ENCODE measurements at regions not wholly inside any gene's neighbourhood (a gene's known extent, or its start where the extent isn't known, plus 50 kb on each side); places are given as distances from the start of the nearest gene placed in this dataset.

DNA sequence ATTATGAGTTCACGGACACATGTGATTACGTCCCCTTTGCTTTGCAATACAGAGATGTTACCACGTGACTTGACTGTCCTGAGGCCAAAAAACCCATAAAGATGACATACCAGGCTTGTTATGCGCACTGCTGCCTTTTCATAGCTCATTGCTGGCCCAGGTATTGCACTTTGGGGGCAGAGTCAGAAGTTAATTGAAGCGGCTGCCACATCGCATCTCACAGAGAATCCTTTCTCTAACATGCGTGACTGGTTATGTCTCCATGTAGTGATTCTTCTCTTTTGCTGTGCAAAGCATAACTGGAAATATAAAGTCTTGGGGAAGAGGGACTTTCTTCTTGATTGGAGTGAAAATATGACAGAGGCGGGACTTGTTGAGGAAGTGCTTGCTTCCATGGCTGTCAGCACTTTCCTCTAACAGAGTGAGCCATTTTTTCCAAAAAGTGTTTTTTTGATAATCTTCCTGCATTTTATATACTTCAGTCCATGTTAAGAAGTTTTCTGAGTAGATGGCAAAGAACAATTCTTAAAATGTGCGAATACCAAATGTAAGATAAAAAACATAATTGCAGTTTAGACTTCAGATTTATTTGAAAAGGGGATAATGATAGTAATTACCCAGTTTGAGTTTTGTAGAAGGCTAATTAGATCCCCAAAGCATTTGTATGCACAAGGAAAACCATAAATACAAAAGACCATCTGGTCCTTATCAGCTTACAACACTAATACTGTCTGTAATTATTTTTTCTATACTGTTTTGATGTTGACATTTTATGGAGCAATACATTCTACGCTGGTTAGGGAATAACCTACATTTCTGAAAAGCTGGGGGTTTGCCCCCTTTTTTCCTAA, 324.6 kb upstream of the MTNR1B start:
- H3K4me1 Mint-ChIP-seq, result no peaks in the 10 kb centered on the region
- CTCF ChIA-PET, result no interaction called here
- no peak overlapping the region for H3K27ac Mint-ChIP-seq
- H3K9me3 Mint-ChIP-seq, result no peaks in the 10 kb centered on the region
- no peaks in the 10 kb centered on the region for H3K27me3 Mint-ChIP-seq
- DNase-seq, result no peak
- no peak overlapping the region for H3K4me3 Mint-ChIP-seq
- no peaks in the 10 kb centered on the region for H3K36me3 Mint-ChIP-seq

DNA sequence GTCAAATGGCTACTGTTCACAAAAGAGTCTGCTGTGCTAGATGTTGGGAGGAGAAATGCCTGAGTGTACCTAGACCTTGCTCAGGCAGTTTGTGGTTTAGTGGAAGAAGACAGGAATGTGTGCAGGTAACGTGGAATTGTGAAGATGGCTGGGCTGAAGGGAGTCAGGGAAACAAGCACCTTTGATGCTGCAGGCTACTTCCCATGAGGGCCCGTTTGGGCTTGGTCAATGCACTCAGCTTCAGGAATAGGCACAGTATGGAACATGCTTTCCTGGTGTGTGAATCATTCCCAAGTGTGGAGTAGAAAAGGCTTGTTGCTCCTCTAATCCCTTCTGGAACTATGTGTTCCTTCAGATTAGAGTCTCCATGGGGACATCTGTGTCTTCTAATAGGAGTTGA, 318.3 kb upstream of the MTNR1B start:
- no peaks in the 10 kb centered on the region for H3K9me3 Mint-ChIP-seq
- CTCF ChIA-PET, result no interaction called here
- H3K4me1 Mint-ChIP-seq, result no peaks in the 10 kb centered on the region
- no peaks in the 10 kb centered on the region for H3K27me3 Mint-ChIP-seq
- no peak for DNase-seq
- no peak overlapping the region for H3K4me3 Mint-ChIP-seq
- H3K27ac Mint-ChIP-seq, result no peak overlapping the region
- no peaks in the 10 kb centered on the region for H3K36me3 Mint-ChIP-seq

DNA sequence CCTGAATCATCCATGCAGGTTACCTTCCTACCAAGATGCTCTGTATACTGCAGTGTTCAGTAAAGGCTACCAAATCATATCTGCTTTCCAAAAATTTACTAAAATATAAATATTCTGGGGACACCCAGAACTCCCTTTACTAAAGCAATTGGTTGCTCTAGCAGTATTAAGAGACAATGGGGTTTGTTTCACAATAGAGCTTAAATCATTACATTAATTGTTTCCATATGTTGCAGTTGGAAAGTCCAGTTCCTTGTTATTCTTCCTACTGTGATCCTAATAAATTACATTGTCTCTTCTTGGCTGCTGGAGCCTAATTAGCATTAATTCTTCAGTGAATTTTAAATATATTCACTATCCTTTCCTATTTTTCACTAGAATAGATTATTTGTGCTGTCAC, 316.0 kb upstream of the MTNR1B start:
- Mint-ChIP-seq H3K27me3 (no peaks in the 10 kb centered on the region), H3K9me3 (peaks cover 3% of the 10 kb centered on the region), H3K27ac (no peak overlapping the region), H3K4me3 (no peak overlapping the region), H3K4me1 (no peaks in the 10 kb centered on the region), H3K36me3 (no peaks in the 10 kb centered on the region)
- CTCF ChIA-PET, result no interaction called here
- no peak for DNase-seq

DNA sequence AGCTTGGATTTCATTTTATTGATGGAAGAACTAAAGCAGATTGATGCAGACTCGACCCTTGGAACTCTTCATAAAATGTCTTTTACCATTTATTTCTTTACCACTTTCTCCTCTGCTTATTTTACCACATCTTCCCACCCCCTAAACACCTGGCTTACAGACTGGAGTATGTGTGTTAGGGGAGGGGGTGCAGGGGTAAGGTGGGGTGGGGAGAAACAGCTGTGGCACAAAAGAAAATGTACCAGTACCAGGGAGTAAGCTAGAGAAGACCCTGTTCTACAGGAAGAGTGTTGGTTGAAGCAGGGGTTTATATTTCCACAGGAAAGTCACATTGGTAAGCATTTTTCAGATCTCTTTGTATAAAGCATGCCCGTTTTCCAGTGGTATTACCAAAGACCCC, 312.7 kb upstream of the MTNR1B start:
- Mint-ChIP-seq H3K36me3 (no peaks in the 10 kb centered on the region), H3K9me3 (peaks cover 3% of the 10 kb centered on the region), H3K27ac (no peak overlapping the region), H3K4me1 (no peaks in the 10 kb centered on the region), H3K4me3 (no peak overlapping the region), H3K27me3 (no peaks in the 10 kb centered on the region)
- CTCF ChIA-PET, result no interaction called here
- no peak for DNase-seq

DNA sequence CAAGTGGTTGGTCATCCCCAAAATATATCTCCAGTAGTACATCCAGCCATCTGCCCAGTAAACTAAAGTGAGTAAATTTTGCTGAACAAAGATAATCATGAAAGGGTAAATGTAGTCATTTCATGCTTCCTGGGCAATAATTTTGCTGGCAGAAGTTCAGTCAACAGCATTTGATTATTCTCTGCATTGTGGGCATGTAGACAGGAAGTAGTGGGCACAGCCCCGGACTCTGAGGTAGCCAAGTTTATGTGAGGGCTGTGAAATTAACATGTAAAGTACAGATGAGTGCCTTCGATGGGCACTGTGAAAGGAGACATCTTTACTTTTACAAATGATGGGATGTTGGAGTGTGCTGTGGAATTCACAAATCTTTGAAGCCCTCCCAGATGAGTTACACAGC, 312.2 kb upstream of the MTNR1B start:
- H3K36me3 Mint-ChIP-seq, result no peaks in the 10 kb centered on the region
- H3K27ac Mint-ChIP-seq, result no peak overlapping the region
- no peak overlapping the region for H3K4me3 Mint-ChIP-seq
- no peak for DNase-seq
- peaks cover 3% of the 10 kb centered on the region for H3K9me3 Mint-ChIP-seq
- no peaks in the 10 kb centered on the region for H3K27me3 Mint-ChIP-seq
- no peaks in the 10 kb centered on the region for H3K4me1 Mint-ChIP-seq
- CTCF ChIA-PET, result no interaction called here

DNA sequence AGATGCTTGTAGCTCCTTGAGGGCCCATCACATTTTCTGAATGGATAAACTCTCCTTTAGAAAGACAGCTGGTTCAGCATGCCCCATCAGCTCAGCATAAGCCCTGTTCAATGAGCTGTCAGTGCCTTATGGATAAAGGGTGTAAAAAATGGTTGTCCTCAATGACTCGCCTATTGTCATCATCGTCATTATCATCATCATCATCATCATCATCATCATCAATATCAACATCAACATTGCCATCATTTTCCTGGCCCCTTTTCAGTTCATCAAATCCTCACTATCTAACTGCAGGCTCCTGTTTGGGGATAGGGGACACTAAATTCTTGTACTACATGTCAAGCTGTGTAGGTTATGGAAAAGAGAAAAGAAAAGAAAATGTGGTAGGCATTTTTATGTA, 310.7 kb upstream of the MTNR1B start:
- H3K4me3 Mint-ChIP-seq, result no peak overlapping the region
- no peaks in the 10 kb centered on the region for H3K4me1 Mint-ChIP-seq
- H3K9me3 Mint-ChIP-seq, result peaks cover 3% of the 10 kb centered on the region
- no peak for DNase-seq
- no peaks in the 10 kb centered on the region for H3K36me3 Mint-ChIP-seq
- CTCF ChIA-PET, result no interaction called here
- H3K27ac Mint-ChIP-seq, result no peak overlapping the region
- no peaks in the 10 kb centered on the region for H3K27me3 Mint-ChIP-seq

DNA sequence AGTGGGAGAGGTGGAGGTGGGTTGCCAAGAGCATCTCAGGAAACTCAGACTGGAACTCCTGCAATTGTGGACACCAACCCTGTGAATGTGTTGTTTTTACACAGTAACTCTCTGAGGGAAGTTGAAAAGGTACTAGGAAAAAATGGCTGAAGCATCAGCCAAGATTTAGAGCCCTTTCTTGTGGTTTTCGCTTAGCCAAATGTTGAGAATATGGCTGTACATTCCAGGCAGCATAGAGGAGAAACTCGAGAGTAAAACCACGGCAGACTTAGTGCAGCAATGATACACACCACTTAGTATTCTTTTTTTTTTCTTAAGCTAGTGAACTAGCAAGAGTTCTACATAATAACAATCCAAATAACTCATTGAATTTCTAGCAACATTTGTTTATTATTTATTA, 309.7 kb upstream of the MTNR1B start:
- no peak overlapping the region for H3K27ac Mint-ChIP-seq

DNA sequence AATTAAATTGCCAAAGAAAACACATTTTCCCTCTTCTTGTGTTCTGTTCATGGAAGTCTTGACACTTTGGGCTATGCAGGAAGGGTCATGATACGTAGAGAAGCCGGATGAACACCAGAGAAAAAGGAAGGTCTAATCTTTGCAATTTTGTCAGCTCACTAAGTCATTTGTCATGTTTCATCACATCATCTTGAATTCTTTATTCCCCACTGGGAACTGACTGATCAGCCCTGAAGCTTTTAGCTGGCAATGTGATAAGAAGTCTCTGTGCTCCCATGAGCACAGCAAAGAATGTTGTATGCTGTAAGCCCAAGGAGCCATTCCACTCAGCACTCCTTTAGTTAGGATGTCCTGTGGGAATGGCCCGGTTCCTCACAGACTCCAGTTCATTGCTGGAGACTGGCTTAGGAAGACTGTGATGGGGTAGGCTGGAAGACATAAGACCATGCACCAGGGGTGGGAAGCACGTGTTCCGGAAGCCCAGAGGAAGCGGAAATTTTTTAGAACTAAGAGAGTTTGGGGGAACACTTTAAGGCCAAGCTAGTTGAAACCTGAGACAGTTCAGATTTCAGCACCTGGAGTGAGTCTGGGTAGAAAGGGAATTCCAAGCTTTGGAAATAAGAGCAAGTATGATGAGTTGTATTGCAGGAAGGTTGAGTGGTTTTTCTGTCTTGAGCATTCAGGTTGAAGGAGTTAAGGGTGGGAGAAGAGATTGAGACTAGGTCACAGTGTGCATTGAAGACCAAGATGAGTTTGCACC, 306.7 kb upstream of the MTNR1B start:
- Mint-ChIP-seq H3K4me3 (no peak overlapping the region), H3K9me3 (peaks cover 3% of the 10 kb centered on the region), H3K27me3 (no peaks in the 10 kb centered on the region), H3K27ac (no peak overlapping the region), H3K4me1 (no peaks in the 10 kb centered on the region), H3K36me3 (no peaks in the 10 kb centered on the region)
- no peak for DNase-seq
- CTCF ChIA-PET, result no interaction called here

More for the DNA sequence above, 309.7 kb upstream of the MTNR1B start:
- DNase-seq, result no peak
- peaks cover 3% of the 10 kb centered on the region for H3K9me3 Mint-ChIP-seq
- H3K4me3 Mint-ChIP-seq, result no peak overlapping the region
- no peaks in the 10 kb centered on the region for H3K4me1 Mint-ChIP-seq
- no peaks in the 10 kb centered on the region for H3K36me3 Mint-ChIP-seq
- no peaks in the 10 kb centered on the region for H3K27me3 Mint-ChIP-seq
- CTCF ChIA-PET, result no interaction called here

DNA sequence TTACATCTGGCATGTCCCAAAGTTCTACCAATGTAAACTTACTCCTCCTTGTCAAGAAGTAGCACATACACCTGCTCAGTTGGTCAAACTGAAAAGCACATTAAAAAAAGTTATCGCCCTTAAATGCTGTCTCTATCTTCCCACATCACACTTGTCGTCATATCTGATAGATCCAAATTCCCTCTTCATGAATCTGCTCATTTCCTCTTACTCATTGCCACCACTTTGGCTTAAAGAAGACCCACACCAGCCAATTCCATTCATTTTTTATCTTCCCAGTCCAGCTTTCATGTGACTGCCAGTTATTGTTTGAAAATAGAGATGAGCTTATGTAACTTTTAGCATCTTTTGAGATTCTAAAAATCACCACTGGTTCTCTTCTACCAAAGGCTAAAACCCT, 305.9 kb upstream of the MTNR1B start:
- DNase-seq, result no peak
- no peak overlapping the region for H3K4me3 Mint-ChIP-seq
- no peak overlapping the region for H3K27ac Mint-ChIP-seq
- CTCF ChIA-PET, result no interaction called here
- H3K27me3 Mint-ChIP-seq, result no peaks in the 10 kb centered on the region
- H3K4me1 Mint-ChIP-seq, result no peaks in the 10 kb centered on the region
- no peaks in the 10 kb centered on the region for H3K9me3 Mint-ChIP-seq
- H3K36me3 Mint-ChIP-seq, result no peaks in the 10 kb centered on the region

DNA sequence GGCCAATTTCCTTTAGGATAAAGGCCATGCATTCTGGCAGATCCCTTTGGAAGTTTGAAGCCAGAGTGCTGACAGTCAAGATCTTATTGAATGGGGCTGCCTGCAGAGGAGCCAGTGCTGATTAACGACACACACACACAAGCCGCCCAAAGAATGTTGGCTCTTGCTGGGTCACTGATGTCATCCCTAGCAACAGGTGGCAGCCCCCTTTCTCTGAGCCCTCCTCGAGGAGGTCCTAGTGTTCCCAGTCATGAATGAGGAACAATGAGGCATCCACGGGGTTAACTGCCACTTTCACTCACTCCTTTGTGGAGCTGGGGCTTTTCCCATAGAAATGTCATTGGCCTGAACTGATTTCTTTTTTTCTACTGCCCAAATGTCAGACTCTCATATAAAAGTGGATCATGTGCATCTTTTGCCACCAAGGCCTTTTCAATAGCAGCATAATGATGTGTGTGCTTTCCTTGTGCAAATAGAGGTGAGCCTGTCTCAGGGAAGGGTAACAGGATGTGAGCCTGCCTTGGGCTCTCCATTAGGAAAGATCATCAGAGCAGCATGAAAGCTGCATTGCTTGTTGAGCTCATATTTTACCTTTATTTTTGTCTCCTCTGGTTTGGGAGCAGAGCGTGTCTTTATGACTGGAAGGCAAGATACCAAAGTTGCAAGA, 301.8 kb upstream of the MTNR1B start:
- Mint-ChIP-seq H3K27ac (no peak overlapping the region), H3K36me3 (no peaks in the 10 kb centered on the region), H3K4me3 (no peak overlapping the region), H3K27me3 (no peaks in the 10 kb centered on the region), H3K4me1 (no peaks in the 10 kb centered on the region), H3K9me3 (no peaks in the 10 kb centered on the region)
- DNase-seq, result no peak
- CTCF ChIA-PET, result no interaction called here

DNA sequence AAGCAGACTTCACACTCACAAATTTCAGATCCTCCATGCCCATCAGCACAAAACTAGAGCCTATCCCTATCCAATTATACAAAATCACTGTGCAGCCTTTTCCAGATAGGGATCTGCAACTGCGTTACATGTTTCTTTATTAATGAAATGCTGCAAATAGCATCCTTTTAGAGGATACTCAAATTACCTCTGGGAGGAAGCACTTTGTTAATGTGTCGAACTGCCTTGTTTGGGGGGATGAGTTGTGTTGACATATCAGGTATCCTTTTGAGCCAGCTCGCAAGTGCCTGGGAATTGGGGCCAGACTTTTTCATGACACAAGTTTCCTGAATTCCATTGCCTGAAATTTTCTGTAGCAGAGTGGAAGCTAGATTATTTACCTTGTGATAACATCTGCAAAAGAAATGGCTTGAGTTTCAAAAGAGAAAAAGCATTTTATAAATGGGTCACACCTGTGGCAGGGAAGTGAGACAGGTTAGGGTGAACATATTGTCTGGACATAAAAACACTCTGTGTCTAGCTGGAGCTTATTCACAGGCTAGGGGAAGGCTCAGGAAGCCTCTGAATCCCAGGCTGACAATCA, 299.1 kb upstream of the MTNR1B start:
- no peak overlapping the region for H3K27ac Mint-ChIP-seq
- no peaks in the 10 kb centered on the region for H3K9me3 Mint-ChIP-seq
- CTCF ChIA-PET, result no interaction called here
- no peaks in the 10 kb centered on the region for H3K36me3 Mint-ChIP-seq
- no peaks in the 10 kb centered on the region for H3K27me3 Mint-ChIP-seq
- H3K4me3 Mint-ChIP-seq, result no peak overlapping the region
- DNase-seq, result no peak
- no peaks in the 10 kb centered on the region for H3K4me1 Mint-ChIP-seq

DNA sequence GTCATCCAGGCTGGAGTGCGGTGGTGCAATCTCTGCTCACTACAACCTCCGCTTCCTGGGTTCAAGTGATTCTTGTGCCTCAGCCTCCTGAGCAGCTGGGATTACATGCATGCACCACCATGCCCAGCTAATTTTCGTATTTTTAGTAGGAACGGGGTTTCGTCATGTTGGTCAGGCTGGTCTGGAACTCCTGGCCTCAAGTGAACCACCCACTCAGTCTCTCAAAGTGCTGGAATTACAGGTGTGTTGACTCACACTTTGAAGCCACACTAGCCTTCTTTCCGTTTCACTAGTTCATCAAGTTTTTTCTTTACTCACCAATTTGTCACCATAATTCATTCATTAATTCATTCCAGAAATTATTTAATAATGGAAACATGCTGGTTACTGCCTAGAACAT, 298.4 kb upstream of the MTNR1B start:
- Mint-ChIP-seq H3K27ac (no peak overlapping the region), H3K4me3 (no peak overlapping the region), H3K9me3 (no peaks in the 10 kb centered on the region), H3K36me3 (no peaks in the 10 kb centered on the region), H3K4me1 (no peaks in the 10 kb centered on the region), H3K27me3 (no peaks in the 10 kb centered on the region)
- CTCF ChIA-PET, result no interaction called here
- no peak for DNase-seq

DNA sequence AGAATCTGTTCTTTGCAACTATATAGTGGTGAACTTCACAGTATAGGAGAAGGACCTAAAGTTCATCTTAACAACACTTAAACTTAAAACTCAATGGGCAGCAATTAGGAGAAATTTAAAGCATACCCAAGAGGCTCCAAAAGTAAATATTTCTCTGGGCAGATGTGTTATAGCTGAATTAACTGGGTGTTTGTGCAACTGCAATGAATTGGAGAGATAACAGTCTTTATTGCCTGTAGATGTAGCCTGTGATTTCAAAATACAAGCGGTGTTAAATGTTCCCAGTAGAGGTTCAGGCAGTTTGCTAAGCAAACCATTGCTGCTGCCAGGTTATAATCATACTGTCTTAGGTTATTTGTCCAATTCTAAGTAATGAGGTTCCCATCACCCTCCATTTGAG, 294.1 kb upstream of the MTNR1B start:
- Mint-ChIP-seq H3K27ac (no peak overlapping the region), H3K27me3 (no peaks in the 10 kb centered on the region), H3K9me3 (no peaks in the 10 kb centered on the region), H3K36me3 (no peaks in the 10 kb centered on the region), H3K4me1 (no peaks in the 10 kb centered on the region), H3K4me3 (no peak overlapping the region)
- no peak for DNase-seq
- CTCF ChIA-PET, result no interaction called here

DNA sequence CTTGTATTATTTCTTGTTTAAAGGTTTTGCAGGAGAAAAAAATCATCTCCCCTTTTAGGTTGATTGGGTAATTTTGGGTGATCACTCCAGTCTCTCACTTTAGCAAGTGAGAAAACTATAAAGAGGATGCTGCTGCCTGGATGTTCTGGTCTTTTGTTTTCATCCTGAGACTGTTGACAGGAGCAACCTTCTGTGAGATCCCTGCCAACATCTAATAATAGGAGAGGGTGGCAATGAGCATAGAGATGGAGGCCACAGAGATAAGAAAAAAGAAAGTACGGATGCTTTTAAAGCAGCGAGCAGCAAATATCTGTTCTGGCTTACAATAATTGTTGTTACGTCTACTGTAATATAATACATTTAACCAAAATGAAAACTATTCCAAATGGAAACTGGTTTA, 293.6 kb upstream of the MTNR1B start:
- Mint-ChIP-seq H3K27me3 (no peaks in the 10 kb centered on the region), H3K4me1 (no peaks in the 10 kb centered on the region), H3K36me3 (no peaks in the 10 kb centered on the region), H3K27ac (no peak overlapping the region), H3K4me3 (no peak overlapping the region), H3K9me3 (no peaks in the 10 kb centered on the region)
- no peak for DNase-seq
- CTCF ChIA-PET, result no interaction called here
